C1 segment of cervical spinal cord (tissue), 14 donors: ENCODE measurements at regions not wholly inside any gene's neighbourhood (a gene's known extent, or its start where the extent isn't known, plus 50 kb on each side); places are given as distances from the start of the nearest gene placed in this dataset.

ENCODE experiments used
- DNase-seq, 14 donors: peaks; one replicate each; lab custom pipeline; 2025; lab: John Stamatoyannopoulos, UW

DNA sequence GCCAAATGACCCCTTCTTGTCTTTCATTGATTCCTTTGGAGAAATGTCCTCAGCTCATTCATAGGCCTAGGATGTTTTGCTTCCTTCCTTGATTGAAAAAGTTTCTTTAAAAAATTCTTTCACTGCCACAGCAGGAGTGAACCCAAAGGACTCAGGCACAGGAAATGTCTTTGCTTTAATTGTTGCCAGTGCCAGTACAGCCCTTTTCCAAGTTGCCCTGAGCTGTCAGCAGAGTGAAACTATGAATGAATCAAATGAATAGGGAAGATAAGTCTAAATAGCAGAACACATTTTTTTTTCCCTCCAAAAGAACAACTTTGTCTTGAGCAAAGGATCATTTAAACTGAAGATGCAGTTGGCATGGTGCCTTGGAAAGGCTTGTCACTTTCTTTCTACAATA, 63.8 kb upstream of the SLC4A4 start:
- DNase-seq, result peak in 2 of 14 donors; percentile 4 to 18

DNA sequence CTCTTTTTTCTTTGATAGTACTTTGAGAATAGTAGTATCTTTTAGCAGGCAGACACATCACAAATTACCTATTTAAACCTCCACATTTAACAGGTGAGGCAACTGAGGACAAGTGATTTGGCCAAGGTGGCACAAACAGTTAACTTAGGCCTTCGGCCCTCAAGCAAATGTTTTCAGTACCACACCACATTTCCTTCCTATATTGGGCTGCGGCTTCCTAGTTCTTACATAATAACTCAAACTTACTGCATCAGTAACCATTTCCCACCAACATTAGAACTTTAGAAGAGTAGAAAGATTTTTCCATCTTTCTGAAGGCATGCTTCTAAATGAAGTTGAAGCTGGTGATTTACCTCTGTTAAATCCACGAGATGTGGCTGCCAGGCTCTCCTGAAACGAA, 63.2 kb upstream of the SLC4A4 start:
- DNase-seq, result no peak

DNA sequence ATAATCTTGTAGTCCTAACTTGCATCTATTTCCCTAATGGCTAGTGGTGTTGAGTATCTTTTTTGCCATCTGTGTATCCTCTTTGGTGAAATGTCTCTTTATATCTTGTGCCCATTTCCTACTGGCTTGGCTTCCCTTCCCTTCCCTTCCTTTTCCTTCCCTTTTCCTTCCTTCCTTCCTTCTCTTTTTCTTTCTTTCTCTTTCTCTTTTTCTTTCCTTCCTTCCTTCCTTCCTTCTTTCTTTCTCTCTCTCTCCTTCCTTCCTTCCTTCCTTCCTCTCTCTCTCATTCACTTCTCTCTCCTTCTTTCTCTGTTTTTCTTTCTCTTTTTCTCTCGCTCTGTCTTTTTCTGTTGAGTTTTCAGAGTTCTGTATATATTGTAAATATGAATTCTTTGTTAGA, 61.5 kb upstream of the SLC4A4 start:
- no peak for DNase-seq

DNA sequence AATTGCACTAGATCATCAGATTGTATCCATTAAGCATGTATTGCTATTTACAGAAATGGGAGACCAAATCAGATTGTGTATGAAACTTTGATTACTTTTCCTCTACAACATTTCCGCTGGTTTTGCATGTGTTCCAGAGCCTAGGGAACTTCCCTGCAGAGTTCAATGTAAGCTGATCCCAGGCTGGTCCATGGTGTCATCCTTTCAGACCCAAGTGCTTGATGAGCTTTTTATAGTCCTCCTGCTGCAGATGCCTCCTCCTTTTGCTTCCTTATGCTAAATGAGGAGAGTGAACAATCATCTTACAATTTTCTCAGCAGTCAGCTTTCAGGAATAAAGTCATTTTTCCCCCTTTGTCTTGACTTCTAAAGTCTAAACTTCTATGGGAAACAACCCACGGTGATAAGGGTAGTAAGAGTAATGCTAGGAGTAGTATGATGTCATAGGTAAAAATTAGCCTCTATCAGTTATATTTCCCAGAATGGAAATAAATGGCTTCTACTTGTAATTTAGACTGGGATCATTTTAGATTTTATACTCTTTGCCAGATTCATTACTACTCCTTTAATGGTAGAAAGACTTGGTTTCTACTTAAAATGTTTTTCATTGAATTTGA, 55.1 kb upstream of the SLC4A4 start:
- no peak for DNase-seq

DNA sequence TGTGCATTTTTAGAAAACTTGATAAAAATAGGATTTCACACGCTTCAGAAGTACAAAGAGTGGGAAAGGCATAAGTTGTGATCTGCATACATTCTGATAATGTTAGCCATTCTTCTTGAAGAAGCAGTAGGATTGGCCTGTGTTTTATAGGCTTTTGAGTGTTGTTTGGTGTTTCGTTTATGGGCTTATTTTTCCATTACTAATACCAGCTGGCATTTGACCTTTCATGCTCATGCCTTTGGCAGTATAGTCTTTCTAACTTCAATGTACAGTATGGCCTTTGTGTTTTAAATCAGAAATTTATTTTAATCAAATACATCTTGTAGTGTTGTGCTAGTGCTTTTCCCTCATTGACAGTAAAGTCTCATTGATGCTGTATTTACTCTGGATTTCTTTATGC, 51.5 kb upstream of the SLC4A4 start:
- no peak for DNase-seq

DNA sequence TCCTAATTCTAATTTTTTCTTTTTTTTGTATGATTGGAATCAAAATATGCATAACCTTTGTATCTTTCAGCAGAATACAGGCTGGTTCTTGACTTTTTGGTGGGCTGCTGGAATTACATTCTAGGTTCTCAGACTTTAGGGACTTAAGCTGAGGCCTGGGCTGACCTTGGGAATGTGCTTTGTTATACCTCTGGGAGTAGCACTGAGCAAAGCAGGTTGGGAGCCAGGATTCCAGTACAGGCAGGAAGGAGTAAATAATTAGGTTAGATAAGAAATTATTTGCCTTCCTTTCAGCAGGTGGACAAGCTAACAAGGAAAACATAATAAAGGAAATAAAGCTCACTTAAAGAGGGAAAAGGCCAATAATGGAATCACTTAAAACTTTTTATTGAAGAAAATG, 49.9 kb upstream of the SLC4A4 start:
- DNase-seq, result no peak
